GM18868 (cell line): ENCODE measurements at regions not wholly inside any gene's neighbourhood (a gene's known extent, or its start where the extent isn't known, plus 50 kb on each side); places are given as distances from the start of the nearest gene placed in this dataset.

Experiments
- ATAC-seq: cut with Tn5 transposase; IDR thresholded peaks from one replicate; pipeline ENCODE4 v1.9.1; 2021; ENCODE audit warnings: mild to moderate bottlenecking, moderate library complexity; ENCODE audit not compliant: unreplicated experiment

DNA sequence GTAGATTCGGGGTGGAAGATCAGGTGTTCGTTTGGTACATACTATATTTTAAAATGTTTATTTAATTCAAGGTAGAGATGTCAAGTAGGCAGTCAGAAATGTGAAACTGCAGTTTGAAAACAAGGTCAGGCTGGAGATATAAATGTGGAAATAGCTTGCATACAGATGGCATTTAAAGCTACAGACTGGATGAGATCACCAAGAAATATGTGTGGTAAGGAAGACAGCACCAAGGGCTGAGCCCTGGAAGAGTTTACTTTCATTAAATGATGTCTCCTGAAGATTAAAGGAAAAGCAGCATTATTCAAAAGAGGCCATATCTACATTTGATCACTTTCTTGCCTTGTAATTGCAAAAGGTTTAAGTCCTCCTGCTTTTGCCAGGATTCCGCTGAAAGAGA is 271.3 kb downstream of the PTBP2 start:
- no peak for ATAC-seq

DNA sequence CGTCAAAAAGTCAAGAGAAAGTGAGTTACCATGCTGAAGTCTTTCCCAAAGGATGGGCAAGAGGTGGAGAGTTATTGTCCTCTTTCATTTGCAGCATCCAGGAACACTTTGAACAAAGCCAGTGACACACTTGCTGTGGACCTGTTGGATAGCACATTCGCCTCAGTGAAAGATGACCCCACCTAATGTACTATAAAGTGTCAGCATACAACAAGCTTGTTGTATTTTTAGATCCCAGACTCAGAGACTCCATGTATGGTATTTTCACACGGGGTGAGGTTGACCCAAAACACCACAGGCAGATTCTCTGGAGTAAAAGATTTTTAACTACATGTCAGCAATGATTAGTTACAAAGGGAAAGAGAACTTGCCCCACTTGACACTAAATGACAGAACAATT is 273.8 kb downstream of the PTBP2 start:
- no peak for ATAC-seq

DNA sequence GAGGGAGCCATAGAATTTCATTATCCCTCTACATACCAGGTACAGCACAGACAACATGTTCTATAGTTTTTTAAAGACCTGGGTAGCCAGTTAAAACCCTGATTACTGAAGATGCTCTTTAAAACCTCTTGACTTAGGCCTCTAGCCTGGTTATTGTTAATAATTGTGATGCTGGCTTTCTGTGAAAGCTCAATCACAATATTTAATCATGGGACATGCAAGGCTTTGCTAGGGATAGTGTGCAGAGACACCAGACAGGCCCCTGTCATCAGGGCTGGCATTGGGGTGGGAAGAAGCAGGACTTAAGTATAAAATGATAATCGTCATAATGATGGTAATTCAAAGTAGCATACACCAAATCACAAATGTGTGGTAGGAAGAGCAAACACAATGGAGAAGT is 274.4 kb downstream of the PTBP2 start:
- ATAC-seq, result no peak

DNA sequence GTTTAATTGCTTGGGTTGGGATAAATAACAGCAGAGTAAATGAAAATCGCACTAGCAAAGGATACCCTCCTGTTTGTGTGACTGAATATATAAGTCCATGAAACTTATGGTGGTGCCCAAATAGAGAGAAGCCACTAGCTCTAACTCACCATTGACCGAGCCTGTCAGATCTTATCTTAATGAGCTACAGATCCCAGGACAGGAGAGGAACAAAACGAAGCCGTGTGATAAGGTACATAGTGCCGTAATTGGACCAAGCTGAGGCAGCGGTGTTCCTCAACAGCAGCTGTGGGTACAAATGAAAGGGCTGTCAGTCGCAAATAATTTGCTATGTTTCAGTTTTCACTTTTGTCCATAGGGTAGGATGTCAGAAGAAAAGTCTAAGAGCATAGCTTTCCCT is 276.1 kb downstream of the PTBP2 start:
- no peak for ATAC-seq

DNA sequence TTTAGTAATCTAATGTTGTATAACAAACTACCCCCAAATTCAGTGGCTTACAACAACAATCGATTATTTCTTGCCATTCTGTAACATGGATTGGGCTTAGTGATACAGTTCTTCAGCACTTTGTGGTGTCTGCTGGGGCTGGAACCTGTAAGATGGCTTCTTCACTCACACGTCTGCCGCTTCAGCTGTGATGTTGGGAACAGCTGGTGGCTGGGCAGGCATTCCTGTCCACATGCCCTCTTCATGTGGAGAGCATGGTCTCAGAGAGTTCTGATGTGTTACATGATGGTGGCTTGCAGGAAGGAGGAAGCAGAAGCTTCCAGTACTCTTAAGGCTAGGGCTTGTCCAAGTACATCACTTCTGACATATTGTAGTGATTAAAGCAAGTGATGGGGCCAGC is 276.9 kb downstream of the PTBP2 start:
- no peak for ATAC-seq

DNA sequence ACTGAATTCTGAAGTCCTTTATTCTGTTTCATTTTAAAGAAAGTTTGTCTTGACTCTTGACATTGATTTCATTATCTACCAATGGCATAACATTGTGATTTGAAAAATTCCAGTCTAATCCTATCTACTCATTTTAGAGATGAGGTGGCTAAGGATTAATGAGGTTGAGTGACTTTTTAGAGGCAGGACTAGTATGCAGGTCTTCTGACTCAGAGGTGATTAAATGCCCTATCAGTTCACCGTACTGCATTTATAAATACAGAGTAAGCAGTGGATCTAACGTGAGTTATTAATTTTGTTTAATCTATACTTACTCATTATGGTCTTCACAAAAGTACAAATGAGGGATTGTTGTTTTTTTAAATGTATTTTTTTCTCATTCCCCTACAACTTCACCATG is 277.6 kb downstream of the PTBP2 start:
- ATAC-seq, result no peak

DNA sequence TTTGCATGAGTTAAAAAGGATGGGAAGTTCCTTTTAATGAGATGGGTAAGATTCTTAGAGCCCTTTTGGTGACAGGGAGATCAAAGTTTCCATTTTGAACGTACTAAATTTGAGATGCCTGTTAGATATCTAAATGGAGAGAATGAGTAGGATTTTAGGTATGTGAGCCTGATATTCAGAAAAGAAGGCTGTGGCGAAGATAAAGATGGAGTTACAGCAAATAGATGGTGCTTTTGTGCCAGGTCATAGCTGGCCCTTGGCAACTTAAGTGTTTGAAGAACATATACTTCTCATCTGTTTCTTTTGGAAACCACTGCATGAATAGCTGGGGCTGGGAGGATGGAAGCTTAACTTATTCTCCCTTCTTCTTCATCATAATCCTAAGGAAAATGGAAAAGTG is 282.5 kb downstream of the PTBP2 start:
- no peak for ATAC-seq

DNA sequence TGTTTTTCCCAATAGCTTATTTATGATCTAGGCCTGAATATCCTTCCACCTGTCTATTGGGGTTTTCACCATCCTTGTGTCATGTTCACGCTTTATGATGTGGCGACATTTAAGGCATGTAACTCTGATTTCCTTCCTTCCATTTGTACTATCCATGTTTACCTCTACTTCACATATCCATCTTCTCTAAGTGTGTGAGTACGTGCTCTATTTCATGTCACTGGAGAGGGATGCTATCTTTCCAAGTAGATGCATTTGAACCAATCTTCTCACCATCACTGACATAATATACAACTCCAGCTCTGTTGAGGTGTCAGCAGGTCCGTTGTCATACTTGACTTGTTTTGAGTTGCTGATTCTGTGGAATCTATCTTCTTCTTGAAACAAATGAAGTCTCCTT is 283.2 kb downstream of the PTBP2 start:
- ATAC-seq, result no peak

DNA sequence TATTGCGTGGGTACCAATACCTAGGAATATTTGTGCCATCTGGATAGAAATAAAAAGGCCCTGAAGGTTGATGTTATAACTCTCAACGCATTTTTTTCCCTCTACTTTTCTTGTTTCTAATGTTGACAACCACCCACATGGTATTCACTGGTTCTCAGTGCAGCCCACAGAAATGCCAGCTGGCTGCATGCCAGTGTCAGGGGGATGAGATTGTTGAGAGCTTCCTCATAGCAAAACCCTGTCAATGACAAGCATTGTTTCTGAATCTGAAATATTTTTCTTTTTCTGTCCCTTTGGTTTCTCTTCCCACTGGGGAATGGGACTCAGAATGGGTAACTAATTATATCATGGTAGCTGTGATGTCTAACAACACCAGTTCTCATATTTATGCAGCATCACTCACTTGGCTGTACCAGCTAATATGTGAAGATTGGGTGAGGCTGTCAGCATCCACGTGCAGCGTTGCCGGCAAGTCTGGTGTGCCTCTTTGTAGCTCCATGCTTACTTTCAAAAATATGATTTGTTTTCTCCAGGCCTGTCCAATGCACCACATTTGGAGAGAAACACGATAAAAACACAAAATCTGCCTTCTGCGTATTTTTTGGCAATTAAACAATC is 284.6 kb downstream of the PTBP2 start:
- peak; percentile 53 for ATAC-seq

DNA sequence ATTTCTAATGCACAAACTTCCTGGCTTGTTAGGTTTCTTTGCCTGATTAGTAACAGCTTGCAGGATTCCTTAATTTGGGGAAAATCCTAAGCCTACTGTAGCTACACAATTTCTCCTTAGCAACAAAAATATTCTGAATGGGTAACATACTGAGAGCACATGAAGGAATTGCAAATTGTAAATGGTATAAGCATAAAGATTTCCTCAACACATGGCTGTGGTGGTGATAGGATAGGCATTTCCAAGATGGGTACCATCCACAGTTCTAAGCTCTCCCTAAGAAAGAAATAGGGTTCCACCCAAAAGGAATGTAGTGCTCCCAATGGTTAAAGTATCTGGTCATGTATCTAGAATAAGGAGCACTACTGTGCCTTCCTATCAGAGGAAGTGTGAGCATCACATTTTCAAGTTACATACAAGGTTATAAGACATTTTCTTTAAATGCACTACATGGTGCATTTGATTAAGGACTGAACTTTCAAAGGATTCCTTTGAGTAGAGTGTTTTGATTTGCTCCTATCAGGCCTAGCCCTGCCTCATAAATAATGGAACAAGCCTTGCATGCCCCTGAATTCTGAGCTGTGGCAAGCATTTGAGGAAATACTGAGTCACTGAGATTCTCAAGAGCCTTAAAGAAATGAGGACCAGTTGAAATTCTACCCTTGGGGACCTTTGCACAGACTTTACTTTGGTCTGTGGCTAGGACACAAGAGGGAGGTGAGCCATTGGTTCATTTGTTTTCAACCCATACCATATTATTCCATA is 286.4 kb downstream of the PTBP2 start:
- ATAC-seq, result no peak

DNA sequence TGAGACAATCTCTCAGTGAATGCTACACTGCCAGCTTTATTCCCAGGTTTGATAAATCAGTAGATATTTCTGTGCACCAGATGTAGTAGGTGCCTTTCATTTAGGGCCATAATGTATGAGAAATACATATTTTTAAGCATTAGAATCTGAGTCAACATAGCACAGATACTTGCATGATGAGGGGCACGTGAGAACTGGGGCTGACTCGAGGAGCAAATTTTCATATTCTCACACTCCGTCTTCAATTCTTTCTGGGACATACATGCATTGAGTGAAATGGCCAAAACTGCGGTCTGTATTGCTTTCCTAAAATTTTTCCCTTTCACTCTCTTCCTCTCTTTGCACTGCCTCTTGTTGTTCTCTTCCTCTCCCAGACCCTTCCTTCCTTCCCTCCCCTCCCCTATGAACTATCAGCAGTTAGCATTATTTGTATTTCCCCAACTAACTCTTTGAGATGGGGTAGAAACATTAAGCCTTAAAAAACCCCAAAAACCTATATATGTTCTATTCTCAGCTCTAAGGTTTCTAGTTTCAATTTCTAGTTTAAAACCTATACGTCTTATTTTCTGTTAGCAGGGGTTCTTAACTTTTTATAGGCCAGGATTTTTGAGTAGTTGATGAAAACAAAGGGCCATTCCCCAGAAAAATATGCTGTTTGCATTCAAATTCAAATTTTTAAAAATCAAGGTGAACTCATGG is 289.1 kb downstream of the PTBP2 start:
- no peak for ATAC-seq

DNA sequence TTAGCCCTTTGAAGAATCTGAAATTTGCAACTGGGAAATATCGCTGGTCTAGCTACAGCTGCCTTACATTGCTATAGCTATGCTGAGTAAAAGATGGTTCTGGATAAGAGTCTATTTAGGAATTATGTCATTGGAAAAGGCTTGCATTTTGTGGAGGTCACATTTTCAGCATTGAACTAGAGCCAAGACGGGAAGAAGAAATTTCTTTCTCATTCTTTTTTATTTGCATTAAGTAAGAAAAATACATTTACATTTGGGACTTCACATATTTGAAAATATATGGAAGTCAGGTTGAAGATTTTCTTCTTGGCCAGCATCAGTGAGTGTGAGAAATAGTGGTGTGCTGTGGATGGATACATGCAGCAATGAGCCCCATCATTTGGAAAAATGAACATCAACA is 291.6 kb downstream of the PTBP2 start:
- no peak for ATAC-seq

DNA sequence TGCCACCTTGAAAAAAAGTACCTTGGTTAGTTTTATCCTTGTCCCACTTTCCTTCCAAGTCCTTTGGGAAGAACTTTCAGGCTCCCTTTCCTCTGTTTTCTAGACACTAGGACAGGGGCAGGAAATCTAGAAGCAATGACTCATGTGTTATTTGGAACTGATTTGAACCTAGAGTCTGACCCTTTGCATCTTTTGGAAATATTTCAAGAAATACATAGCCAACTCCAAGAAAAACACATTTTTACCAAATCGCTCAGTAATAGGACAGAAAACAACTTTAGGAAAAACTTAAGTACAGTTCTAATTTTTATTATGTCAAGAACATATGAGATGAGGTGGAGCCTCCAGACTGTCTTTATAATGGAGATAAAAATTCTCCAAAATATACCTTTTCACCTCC is 292.4 kb downstream of the PTBP2 start:
- ATAC-seq, result no peak

DNA sequence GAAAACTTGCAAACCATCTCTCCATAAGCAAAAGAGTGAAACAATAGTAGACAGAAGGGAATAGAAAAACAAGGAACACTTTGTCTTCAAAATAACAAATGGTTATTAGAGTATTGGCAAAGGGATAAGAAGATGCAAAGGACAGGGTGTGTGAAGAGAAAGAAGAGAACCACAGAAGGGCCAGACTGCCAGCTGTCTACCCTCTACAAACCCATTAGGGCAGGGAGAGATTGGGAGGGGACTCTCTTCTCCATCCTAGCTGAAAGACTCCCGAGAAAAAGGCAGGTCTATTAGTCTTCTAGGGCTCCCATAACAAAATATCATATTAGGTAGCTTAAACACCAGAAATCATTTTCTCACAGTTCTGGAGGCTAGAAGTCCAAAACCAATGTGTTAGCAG is 292.8 kb downstream of the PTBP2 start:
- no peak for ATAC-seq

DNA sequence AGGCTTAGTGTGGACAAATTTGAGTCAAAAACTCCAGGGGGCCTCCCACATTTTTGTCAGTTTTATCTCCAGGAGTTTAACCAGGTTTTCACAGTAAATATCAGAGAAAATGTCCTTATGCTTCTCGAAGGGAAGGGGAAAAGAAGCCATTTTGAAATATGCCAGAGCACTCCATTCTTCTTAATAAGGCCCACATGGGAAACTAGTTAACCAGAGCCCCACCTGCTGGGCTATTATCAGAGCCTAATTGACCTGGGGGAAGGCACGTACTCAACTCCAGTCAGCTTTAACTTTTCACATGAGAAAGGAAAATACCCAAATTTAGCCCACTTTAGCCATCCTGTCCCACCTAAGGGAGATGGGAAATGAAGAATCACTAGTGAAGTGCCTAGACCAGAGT is 296.3 kb downstream of the PTBP2 start:
- ATAC-seq, result peak; percentile 68
